GM18499 (cell line): ENCODE measurements at regions not wholly inside any gene's neighbourhood (a gene's known extent, or its start where the extent isn't known, plus 50 kb on each side); places are given as distances from the start of the nearest gene placed in this dataset.
"Not testable (repeated sequence)": the region's sequence is repeated elsewhere in the genome, so short reads cannot be mapped to it uniquely, and the experiment has no call there.

Experiments
- ATAC-seq: cut with Tn5 transposase; IDR thresholded peaks from one replicate; pipeline ENCODE4 v1.9.1; 2021; ENCODE audit warnings: moderate number of reproducible peaks; ENCODE audit not compliant: insufficient read depth, unreplicated experiment

DNA sequence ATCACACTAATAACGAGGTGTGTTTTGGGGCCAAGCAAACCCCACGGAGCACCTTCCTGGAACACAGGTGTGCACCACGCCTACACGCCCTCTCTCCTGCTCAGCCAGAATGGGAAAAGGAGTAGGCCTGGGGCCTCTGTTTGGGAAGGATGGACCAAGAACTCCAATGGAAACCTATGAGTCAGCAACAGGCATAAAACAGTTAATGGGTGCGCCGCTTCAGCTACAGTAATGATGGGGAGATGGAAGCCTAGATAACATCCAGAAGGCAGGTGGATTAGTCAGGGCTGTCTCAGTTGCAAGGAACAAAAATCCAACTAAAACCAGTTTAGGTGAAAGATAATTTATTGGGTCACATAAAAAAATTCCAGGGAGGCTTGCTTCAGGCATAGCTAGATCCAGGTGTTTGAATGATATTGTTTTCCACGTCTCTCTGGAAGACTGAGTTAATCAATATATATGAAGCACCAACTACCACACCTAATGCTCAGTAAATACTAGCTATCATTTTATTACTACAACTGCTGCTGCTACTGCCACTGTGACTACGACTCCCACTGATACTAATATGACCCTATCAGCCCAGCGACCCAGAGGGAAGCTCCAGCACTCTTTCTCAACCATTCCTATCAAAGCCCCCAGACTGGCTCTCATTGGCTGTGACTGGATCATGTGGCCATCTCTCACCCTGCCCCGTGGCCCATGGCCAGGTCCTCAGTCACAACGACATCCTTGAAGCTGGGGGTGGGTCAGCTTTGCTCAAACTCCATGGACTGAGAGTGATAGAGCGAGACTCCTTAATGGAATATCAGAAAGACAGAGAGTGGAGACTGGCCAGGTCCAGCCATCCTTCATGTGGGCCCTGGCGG, 155.2 kb upstream of the PTPN1 start:
- ATAC-seq: no peak

DNA sequence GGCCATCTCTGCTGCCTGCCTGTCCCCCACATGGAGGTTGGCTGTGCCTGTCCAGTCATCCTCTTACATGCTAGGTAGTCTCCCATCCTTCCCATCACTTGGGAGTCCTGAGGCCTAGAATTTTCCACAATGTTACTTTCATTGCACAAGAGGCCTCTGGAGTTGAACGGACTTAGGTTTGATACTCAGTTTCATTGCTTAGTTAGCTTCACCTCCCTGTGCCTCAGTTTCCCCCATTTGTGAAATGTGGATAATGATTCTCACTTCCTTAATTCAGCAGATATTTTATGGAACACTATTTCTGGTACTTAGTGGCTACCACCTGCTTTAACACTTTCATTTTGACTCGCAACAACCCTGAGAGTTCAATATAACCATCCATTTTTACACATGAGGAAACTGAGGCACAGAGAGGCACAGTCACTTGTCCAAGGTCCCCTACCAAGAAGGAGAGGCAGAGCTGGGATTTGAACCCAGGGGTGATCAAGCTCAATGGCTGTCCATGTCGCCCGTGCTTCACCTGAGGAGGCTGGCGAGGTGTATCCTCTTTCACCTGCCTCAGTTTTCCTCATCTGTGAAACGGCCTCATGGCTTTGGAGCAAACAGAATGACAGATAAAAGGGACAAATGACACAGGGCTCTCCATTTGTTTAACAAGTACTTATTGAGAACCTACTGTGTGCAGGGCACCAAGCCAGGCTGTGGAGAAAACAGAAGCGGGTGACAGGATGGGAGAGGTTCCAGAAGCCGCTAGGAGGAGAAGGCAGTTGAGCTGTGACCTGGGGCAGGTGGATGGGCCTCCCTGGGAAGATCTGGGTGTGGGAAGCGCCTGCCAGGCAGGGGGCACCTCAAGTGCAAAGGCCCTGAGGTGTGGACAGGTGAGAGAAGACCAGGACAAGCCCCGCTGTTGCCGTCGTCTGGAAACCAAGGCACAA, 154.3 kb upstream of the PTPN1 start:
- ATAC-seq: no peak

DNA sequence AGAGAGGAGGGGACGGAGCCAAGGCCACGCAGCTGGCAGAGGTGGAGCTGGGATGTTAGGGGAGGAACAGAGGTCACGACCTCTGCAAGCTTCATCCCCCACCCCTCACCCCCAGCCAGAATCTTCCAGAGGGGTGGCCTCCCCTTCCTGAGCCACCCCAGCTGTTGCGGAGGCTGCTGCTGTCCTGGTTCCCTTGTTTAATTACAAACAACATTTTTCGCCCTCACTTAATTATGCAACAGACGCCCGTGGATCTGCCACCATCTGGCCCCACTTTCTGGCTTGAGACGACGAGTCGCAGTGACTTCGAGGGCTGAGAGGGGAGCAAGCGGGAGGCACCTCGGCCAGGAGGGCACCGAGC, 153.7 kb upstream of the PTPN1 start:
- no peak for ATAC-seq

DNA sequence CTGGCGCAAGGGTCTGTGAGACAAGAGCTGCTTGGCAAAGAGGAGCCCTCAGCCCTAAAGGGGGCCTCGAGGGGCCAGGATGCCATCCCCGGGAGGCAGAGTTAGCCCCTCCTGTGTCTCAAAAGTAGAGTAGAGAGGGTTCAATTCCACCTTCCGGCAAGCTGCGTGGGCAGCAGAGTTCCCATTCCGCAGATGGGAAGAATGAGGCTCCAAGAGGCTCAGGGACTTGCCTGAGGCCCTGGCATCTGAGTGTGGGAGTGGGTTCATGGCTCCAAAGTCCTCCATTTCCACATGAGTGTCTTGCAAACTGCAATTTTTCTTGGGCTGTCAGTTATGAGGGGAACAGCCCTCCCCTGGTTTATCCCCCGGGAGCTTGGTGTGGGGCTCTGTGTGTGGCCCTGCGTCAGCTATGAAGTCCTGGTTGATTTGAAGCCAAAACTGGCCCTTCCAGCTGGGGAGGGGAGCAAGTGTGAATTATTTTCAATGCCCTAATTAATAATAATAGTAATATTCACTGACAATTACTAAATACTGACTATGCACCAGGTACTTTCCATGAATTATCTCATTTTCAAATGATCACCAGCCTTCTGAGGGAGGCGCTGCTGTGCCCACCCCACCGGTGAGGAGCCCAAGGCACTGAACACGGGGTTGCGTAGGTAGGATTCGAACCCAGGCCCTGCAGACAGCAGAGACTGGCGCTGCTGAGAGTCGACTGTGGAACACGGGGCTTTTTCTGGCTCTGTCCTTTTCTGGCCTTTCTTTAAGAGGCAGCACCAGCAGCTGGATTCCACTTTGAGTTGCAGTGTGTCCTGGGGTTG, 153.0 kb upstream of the PTPN1 start:
- ATAC-seq: no peak

DNA sequence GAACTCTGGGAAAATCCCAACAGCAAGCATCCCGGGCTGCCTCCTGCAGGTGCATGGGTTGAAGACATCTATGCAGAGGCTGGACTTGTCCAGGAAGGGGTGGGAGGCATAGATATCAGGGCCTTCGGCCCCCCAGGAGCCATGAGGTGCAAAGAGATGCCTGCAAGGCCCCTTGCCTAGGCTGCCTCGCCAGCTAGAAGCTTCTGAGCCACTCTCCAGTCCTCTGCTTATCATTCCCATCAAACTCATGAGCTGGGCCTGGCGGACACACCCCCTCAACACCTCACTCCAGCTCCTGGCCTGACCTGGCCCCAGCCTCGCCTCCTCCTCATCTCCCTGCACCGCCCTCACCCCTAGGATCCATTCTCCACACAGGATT, 152.4 kb upstream of the PTPN1 start:
- ATAC-seq: no peak

DNA sequence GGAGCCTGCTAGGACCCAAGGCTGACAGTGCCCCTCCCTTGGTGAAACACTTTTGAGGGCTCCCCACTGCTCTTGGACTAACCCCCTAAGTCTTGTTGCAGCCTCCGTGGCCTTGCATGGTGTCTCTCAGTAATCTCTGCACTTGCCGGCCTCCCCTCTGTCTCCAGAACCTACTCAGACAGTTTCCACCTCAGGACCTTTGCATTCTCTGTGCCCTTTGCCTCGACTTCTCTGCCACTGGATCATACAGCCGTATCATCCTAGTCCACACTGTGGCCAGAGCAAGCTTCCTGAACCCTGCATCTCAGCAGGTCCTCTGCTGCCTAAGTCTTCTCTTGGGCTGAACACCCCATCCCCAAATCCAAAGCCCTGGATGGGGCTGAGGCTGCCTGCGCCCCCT, 152.0 kb upstream of the PTPN1 start:
- ATAC-seq: no peak

DNA sequence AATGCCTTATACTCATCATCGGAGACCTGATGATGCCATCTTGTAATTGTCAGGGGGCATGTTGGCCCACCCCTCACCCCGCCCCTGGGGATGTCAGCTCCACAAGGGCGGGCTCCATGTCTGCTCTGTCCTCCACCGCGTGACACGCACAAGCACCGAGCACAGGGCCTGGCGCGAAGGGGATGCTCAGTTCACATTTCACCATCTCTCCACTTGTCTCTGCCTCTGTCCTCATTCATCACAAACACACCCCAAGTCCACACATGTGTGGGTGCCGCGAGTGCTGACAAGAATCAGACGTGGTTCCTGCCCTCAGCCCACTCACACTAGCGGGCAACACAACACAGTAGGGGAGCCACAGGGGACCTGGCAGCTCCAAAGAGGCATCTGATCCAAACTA, 151.2 kb upstream of the PTPN1 start:
- no peak for ATAC-seq

DNA sequence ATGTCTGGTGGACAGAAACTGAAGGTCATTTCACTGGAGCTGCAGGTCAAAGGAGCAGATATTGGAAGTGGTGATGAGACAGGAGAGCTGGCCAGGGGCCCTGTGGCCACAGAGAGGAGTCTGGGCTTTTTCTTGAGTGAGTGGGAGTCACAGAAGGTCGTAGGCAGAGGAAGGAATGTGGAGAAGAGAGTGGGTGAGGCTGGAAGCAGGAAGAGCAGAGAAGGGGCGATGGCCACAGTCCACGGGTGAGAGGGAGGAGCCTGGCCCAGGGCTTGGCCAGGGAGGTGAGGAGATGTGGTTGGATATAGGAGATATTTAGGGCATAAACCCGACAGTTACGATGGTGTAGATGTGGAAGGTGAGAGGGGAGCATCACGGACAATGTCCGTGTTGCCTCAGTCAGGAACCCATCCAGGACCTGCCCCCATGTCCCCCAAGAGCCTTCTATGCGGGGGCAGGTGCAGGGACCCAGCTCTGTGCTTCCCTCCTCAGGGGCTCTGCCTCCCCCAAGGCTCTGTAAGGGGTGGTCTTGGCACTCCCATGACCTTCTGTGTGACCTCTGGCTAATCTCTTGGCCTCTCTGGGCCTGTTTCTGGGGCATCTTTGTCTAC, 150.5 kb upstream of the PTPN1 start:
- no peak for ATAC-seq

DNA sequence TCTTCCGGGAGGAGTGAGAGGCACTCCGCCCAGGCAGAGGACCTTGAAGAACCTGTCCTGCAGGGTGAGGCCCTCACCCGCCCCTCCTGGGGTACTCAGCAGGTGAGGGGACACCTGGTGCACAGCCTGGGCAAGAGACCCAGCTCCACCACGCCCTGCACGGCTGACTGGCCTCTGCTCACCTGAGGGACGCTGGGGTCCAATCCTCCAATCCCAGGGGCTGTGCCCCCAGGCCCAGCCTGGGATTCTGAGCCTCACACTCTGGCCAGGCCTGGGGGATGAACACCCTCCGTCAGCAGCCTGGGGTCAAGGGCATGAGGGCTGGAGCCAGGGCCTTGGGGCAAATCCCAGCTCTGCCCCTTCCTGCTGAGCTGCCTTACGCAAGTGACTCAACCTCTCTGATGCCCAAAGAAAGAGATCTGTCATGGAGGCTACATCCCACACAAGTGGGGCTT, 149.9 kb upstream of the PTPN1 start:
- ATAC-seq: no peak

DNA sequence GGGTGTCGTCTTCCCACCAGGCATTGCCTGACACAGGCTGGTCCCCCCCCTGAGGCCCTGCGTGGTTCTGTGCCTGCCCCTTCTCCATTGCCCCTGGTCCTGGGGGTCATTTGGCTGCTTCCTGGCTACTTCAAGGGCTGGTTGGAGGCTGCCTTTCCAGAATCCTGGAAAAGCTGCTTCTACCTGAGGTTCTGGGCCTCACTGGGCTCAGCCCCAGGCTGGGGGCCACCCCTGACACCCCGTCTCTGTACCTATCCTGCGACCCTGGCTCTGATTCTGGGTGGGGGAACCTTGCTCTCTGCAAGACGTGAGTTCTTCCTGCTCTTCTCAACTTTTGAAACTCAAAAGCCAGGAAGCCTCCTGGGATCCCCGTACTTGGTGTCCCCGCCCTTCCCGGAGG, 149.3 kb upstream of the PTPN1 start:
- ATAC-seq: no peak

DNA sequence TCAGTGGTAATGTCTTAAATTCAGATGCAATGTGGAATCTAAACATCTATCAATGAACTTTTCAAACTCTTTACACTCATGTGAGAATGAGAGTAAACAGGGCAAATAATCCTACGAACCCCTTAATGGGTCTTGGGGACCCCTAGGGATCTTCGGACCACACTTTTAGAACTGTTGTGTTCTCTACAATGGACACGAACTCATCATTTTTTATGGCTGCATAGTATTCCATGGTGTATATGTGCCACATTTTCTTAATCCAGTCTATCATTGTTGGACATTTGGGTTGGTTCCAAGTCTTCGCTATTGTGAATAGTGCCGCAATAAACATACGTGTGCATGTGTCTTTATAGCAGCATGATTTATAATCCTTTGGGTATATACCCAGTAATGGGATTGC, 148.0 kb upstream of the PTPN1 start:
- not testable (repeated sequence) for ATAC-seq

DNA sequence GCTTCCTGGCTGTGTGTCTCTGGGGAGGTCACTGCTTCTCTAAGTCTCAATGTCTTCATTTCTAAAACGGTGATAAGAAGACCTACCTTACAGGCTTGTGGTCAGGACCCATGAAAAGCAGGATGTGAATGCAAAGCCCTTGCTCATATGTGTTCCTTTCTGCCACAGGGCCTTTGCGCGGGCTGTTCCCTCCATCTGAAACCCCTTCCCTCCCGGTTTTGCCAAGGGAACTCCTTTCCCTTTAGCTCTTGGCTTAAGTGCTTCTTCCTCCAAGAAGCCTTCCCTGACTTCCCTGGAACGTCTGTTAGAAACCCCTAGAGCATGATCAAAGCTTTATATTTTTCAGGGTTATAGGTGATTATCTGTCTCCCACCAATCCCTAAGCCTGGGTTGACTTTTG, 147.2 kb upstream of the PTPN1 start:
- no peak for ATAC-seq

DNA sequence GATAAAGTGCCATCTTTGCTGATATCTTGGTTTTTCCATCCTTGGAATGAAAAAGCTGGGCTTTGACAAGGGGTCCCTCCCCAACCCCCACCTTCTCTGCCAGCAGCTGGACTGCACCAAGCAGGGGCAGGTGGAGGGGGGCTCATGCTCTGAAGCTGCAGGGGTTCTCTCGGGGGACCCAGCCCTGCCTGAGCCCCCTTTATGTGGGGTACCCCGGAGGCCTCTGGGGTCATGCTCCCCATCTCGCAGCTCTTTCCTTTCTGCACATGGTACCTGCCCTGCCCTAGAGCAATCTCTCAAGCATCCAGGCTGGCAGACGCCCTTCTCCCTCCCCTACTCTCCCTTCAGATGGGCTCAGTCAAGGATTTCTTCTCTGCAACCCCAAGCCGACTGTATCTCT, 146.7 kb upstream of the PTPN1 start:
- no peak for ATAC-seq

DNA sequence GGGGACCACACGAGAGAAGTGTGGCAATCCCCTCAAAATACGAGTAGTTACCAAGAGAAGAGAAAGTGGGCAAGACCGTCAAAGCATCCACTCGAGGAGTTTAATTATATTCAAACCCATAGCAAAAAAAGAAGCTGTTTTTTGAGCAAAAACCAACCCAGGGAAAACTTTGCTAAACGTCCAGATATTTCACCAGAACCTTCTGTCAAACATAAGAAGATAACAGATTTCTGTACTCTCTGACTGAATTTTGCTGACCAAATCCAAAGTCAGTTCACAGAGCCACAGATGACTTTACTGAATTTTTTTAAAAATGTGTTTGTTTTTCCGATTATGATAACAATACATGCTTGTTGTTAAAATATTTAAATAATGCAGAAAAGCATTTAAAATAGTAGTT, 145.6 kb upstream of the PTPN1 start:
- no peak for ATAC-seq

DNA sequence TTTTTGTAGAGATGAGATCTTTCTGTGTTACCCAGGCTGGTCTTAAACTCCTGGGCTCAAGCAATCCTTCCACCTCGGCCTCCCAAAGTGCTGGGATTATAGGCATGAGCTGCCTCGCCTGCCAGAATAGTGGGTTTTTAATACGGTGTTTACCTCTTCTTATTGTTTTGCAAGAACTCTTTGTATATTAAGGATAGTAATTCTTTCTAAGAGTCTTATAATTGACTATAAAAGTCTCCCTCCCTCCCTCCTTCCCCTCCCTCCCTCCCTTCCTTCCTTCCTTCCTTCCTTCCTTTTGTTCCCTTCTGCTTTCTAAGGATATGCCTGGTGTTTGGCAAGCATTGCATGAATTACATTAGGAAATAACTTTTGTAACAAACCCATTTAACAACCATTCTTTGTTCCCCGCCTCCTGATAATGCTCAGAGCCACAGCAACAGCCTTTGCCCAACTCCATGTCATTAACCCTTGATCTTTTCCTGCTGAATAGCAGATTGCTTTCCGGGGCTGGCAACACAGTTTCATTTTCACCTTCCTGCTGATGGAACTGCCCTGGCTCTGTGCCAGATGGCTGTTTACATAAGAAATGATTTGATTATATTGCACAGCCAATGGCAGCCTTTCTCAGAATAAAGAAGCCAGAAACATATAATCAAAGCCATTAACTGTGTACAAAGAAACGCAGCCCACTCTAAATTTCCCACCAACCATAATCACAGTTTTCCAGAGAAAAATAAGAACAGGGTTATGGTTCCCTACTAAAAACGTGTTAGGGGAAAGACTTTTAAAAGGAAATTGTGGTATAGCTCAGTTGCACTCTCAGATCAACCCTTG, 143.7 kb upstream of the PTPN1 start:
- ATAC-seq: no peak

DNA sequence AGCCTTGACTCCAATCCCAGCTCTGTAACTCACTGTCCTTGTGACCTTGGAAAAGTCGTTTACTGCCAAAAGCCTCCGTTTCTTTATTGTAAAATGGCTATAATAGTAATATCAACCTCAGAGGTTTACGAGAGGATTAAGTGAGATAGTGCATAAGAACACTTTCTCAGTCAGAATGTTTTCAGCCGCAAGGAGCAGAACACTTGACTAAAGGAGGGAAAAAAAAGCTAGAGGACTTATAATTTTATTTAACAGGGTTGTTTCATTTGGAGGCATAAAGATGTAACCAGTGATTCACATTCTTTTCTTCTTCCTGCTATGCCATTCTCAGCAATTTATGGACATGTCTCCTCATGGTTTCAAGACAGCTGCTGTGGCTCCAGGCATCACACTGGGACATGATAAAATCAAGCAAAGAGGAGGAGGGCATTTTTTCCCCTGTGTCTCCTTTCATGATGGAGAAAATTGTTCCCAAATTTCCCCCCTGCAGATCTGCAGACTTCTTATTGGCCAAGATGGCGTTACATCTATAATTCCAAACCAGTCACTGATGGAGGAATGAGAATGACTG, 143.0 kb upstream of the PTPN1 start:
- ATAC-seq: no peak

DNA sequence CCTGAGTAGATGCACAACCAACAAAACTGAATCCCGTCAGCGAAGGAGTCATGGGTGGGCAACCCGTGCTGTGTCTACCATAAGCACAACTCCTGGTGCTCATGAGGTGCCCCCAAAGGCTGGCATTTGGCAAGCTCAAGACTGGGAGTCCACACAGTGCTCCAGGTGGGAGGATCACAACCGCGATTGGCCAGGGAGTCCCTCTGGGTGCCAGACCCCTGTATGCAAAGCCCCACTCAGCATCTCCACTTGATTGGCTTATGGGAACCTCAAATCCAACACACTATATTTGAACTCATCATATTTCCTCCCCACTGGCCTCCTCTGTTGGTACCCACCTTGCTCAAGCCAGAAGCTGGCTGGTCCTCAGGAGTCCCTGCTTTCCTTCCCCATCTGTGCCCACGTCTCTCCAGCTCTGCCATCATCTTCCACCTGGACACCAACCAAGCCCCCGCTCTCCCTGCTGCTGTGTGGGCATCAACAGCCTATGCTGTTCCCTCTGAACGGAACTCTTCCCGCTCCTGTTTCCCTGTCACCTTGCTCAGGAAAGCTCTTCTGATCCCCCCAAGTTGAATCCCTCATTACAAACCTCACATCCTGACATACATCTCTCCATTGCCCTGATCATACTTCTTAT, 142.3 kb upstream of the PTPN1 start:
- no peak for ATAC-seq

DNA sequence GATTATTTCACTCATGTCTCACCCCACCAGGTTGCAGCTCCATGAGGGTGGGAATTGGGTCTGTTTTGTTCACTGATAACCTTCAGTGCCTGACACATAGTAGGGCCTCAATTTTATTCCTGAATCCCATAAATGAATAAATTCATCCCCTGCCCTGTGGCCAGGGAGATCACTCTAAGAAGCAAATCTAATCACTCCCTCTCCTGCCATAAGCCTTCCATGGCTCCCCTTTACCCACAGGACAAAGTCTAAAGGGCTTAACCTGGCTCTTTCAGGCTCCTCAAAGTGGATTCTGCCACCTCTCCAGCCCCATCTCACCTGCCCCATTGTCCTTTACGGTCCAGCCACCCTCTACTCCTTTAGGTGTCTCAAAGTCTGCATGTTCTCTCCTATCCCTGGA, 141.8 kb upstream of the PTPN1 start:
- no peak for ATAC-seq

DNA sequence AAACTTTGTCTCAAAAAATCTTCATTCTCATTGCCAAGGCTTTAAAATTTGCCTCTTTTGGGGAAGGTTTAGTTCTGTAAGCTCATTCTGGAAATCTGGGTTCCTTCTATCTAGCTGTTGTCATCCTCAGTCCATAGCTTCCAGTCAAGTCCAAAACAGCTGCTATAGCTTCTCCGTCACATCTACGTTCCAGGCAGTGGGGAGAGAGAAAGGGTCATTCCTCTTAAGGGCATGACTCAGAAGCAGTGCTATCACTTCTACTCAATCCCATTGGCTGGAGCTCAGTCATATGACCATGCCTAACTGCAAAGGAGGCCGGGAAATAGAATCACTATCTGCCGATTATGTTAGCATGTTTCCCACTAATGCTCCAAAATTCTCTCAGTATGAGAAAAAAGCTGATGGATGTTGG, 141.4 kb upstream of the PTPN1 start:
- no peak for ATAC-seq
